ENCODE measurements at regions not wholly inside any gene's neighbourhood (a gene's known extent, or its start where the extent isn't known, plus 50 kb on each side); places are given as distances from the start of the nearest gene placed in this dataset.

DNA sequence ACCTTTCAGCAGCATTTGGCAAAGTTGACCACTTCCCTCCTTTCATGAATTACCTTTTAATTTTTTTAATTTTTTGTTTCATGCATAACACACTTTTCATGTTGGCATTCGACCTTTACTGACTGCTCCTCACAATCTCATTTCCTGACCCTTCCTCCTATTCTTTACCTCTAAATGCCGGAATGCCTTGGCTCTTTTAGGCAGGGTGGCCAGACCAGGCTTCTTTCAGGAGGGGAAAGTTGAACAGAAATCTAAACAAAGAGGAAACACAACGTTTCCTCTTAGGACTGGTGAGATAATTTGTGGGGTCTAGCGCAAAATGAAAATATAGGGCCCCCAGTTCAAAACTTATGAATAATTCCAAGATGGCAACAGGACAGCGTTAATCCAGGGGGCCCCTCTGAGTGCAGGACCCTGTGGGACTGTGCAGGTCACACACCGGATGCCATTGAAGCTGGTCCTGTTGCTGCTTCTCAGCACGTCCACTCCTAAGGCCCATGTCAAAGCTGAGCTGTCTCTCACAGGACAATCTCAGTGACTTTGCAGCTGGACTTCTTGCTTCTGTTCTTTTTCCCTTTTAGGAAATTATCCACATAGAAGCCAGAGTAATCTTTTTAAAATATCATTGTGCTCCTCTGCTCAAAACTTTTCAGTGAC is 313.8 kb downstream of the HDGFL1 start:
- no peak for DNase-seq (ENCODE audit: low spot score in 2 of 2)
- Histone ChIP-seq H3K27ac (peak overlapping the region in 1 of 2 donors; percentile 28), H3K9me3 (no peaks in the 10 kb centered on the region), H3K4me1 (peaks cover 0 to 3% of the 10 kb centered on the region in 2 donors), H3K27me3 (no peaks in the 10 kb centered on the region), H3K4me3 (no peak overlapping the region), H3K36me3 (no peaks in the 10 kb centered on the region)
- intact Hi-C loops (cut with DNase I), result loop anchor here (10.0 kb wide), 1 partner anchor 1218 kb away; no protein-coding TSS in a partner anchor
- TF ChIP-seq, protein P1, sequence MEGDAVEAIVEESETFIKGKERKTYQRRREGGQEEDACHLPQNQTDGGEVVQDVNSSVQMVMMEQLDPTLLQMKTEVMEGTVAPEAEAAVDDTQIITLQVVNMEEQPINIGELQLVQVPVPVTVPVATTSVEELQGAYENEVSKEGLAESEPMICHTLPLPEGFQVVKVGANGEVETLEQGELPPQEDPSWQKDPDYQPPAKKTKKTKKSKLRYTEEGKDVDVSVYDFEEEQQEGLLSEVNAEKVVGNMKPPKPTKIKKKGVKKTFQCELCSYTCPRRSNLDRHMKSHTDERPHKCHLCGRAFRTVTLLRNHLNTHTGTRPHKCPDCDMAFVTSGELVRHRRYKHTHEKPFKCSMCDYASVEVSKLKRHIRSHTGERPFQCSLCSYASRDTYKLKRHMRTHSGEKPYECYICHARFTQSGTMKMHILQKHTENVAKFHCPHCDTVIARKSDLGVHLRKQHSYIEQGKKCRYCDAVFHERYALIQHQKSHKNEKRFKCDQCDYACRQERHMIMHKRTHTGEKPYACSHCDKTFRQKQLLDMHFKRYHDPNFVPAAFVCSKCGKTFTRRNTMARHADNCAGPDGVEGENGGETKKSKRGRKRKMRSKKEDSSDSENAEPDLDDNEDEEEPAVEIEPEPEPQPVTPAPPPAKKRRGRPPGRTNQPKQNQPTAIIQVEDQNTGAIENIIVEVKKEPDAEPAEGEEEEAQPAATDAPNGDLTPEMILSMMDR (IDR thresholded peaks at IDR 0.05), result no peak

DNA sequence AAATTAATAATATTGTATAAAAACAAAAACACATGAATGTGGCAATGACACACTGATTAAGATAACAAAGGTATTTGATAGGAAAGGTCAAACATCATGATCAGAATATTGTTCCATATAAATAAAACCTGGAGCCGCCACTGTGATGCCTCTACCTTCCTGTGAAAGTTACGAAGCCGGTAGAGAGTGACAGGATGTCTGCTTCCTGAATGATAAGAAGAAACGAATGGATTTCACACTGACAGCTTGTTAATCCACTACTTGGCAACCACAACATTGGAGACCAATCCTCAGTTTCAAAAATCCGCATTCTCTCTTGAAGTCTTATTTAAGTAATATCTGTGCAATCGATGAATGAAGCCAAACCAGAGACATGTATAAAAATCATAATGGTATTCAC is 315.1 kb downstream of the HDGFL1 start:
- H3K4me3 ChIP-seq, result no peak overlapping the region
- intact Hi-C loops (cut with DNase I), result loop anchor here (10.0 kb wide), 1 partner anchor 1220 kb away; no protein-coding TSS in a partner anchor

DNA sequence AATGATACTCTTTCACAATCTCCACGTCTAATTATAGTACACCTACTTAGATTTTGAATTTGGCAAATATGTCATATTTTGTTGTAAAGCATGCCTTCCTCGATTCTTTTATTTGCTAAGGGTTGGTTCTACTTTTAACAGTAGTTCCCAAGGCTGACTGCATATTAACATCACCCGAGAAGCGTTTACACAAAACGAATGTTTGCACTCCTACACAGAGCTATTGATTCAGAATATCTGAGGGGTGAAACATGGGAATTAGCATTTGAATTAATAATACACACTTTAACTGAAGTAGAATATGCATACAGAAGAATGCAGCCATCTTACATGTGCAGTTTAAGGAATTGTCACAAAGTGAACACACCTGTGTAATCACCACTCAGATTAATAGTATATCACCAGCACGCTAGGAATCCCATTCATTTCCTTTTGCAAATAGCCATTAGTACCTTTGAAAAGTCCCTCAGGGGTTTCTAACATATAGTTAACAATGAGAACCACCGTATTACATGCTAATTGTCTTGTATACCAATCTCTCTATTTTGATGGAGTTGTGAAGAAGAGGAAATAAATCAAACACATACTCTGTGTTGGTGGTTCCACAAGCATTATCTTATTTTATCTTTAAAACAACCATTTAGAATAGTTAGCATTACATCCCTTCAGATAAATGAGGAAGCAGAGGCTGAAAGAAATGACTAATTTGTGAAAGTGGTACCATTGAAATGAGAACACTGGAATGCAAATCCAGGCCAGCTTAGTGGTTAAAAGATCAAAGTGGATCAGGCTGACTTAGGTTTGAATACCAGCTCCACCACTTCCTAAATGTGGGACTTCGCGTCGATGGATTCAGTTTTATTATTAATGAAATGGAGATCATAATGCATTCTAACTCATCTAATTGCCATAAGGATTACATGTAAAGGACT is 317.6 kb downstream of the HDGFL1 start:
- Histone ChIP-seq H3K4me1 (peaks cover 0 to 1% of the 10 kb centered on the region in 2 donors), H3K27ac (no peak overlapping the region), H3K9me3 (no peaks in the 10 kb centered on the region), H3K36me3 (no peaks in the 10 kb centered on the region), H3K27me3 (no peaks in the 10 kb centered on the region), H3K4me3 (no peak overlapping the region)
- TF ChIP-seq, protein P1 (IDR thresholded peaks at IDR 0.05), result no peak
- intact Hi-C loops (cut with DNase I), result loop anchor here (10.0 kb wide), 1 partner anchor 1222 kb away; no protein-coding TSS in a partner anchor
- no peak for DNase-seq (ENCODE audit: low spot score in 2 of 2)

More for the DNA sequence above, 315.1 kb downstream of the HDGFL1 start:
- Histone ChIP-seq H3K36me3 (no peaks in the 10 kb centered on the region), H3K9me3 (no peaks in the 10 kb centered on the region), H3K4me1 (peaks cover 0 to 3% of the 10 kb centered on the region in 2 donors), H3K27me3 (no peaks in the 10 kb centered on the region), H3K27ac (no peak overlapping the region)
- no peak for DNase-seq (ENCODE audit: low spot score in 2 of 2)
- TF ChIP-seq, protein P1 (IDR thresholded peaks at IDR 0.05), result no peak

DNA sequence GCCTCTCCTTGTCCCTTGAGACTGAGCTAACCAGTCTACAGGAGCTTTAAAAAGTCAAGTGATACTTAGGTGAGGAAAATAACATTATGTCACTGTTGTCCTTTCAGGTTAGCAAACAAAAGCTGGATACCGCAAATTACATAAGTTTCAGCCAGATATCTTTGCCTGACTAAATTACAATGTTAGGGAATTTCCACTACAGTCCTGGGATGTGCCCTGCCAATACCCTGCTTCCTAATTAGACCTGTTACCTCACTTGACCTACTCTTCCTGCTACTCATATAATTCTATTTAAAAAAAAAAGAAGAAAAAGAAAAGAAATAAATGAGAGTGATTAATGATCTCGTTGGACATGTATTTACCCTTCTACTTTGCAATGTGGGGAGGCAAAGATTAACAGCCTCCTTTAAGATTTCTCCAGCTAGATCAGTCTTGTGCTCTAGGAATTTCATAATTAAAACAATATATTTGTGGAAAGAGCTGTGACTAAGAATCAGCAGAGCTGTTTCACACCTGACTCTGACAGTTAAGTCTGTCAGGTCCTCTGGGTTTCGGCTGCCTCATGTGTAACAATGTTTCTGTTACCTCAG is 318.9 kb downstream of the HDGFL1 start:
- Histone ChIP-seq H3K4me3 (no peak overlapping the region), H3K4me1 (peaks cover 0 to 10% of the 10 kb centered on the region in 2 donors), H3K36me3 (no peaks in the 10 kb centered on the region), H3K27me3 (no peaks in the 10 kb centered on the region), H3K9me3 (no peaks in the 10 kb centered on the region), H3K27ac (no peak overlapping the region)
- intact Hi-C loops (cut with DNase I), result loop anchor here (10.0 kb wide), 1 partner anchor 1223 kb away; no protein-coding TSS in a partner anchor
- DNase-seq (ENCODE audit: low spot score in 2 of 2), result no peak
- TF ChIP-seq, protein P1 (IDR thresholded peaks at IDR 0.05), result no peak

DNA sequence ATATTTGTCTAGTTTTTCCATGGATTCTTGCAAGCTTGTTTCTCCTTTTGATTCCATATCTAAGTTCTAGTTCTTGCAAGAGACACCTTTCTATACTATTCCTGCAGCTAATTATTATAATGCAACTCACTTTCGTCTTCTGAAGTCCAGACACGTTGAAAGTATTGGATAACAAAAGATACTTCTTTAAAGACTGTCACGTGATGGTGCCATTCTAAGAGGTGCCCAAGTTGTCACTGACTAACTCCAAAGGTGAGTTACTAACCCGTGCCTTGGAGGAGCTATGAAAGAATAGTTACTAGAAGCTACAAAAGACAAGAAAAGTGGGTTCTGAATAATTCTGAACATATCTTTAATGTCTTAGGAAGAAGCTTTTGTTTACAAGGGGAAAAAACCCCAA is 322.6 kb downstream of the HDGFL1 start:
- H3K27ac ChIP-seq, result peak overlapping the region; percentile 80 to 86

More for the DNA sequence above, 322.6 kb downstream of the HDGFL1 start:
- Histone ChIP-seq H3K4me1 (peaks cover 0 to 10% of the 10 kb centered on the region in 2 donors), H3K9me3 (no peaks in the 10 kb centered on the region), H3K27me3 (no peaks in the 10 kb centered on the region), H3K36me3 (no peaks in the 10 kb centered on the region), H3K4me3 (no peak overlapping the region)
- intact Hi-C loops (cut with DNase I), result loop anchor here (1.0 to 10.0 kb wide), 2 partner anchors 11 to 1297 kb away; partner anchors contain the start of gene SOX4
- no peak for DNase-seq (ENCODE audit: low spot score in 2 of 2)
- TF ChIP-seq, protein P1 (IDR thresholded peaks at IDR 0.05), result no peak
